Karpas-422 (cell line): ENCODE measurements at regions not wholly inside any gene's neighbourhood (a gene's known extent, or its start where the extent isn't known, plus 50 kb on each side); places are given as distances from the start of the nearest gene placed in this dataset.

Experiments
- DNase-seq: peaks from one replicate; pipeline ENCODE4 v3.0.0-alpha.2; 2015
- H2AFZ ChIP-seq: fragments of 200-600 bp; sonication (generic); 2 replicates; pipeline ENCODE4 v1.6.1; 2014; ENCODE audit warnings: antibody characterized with exemption, low read length, mixed read lengths
- H3K27ac ChIP-seq: fragments of 200-600 bp; sonication (generic); 2 replicates; pipeline ENCODE4 v1.5.1; 2014; ENCODE audit warnings: mild to moderate bottlenecking, low read length, moderate library complexity
- H3K27me3 ChIP-seq: fragments of 200-600 bp; sonication (generic); 2 replicates; pipeline ENCODE4 v1.6.1; 2014; ENCODE audit warnings: low read length, mixed read lengths
- H3K36me3 ChIP-seq: fragments of 200-600 bp; sonication (generic); 2 replicates; pipeline ENCODE4 v1.6.1; 2014; ENCODE audit warnings: low read length, mixed read lengths; ENCODE audit not compliant: insufficient read depth
- H3K4me1 ChIP-seq: fragments of 200-600 bp; sonication (generic); 2 replicates; pipeline ENCODE4 v1.6.1; 2014; ENCODE audit warnings: mild to moderate bottlenecking, low read length, mixed read lengths
- H3K4me2 ChIP-seq: fragments of 200-600 bp; sonication (generic); 2 replicates; pipeline ENCODE4 v1.6.1; 2014; ENCODE audit warnings: low read length, low read depth, mild to moderate bottlenecking; ENCODE audit not compliant: poor library complexity, severe bottlenecking
- H3K4me3 ChIP-seq: fragments of 200-600 bp; sonication (generic); 2 replicates; pipeline ENCODE4 v1.5.1; 2014; ENCODE audit warnings: mild to moderate bottlenecking, antibody characterized with exemption, low read length, mixed read lengths
- H3K79me2 ChIP-seq: fragments of 200-600 bp; sonication (generic); 2 replicates; pipeline ENCODE4 v1.6.1; 2014; ENCODE audit warnings: mild to moderate bottlenecking, low read length, mixed read lengths
- H3K9ac ChIP-seq: fragments of 200-600 bp; sonication (generic); 2 replicates; pipeline ENCODE4 v1.6.0; 2014; ENCODE audit warnings: low read length
- H3K9me2 ChIP-seq: fragments of 200-600 bp; sonication (generic), shearing (Covaris generic); replicated peaks from 2 replicates; pipeline ENCODE4 v1.6.0; 2014; ENCODE audit warnings: mild to moderate bottlenecking, low read length, moderate library complexity; ENCODE audit not compliant: insufficient read depth
- H3K9me3 ChIP-seq: fragments of 300-700, 200-600 bp; sonication (generic); 2 replicates; pipeline ENCODE4 v1.6.1; 2014; ENCODE audit warnings: low read length, mixed read lengths
- H4K20me1 ChIP-seq: fragments of 200-600 bp; sonication (generic); 2 replicates; pipeline ENCODE4 v1.6.1; 2014; ENCODE audit warnings: mild to moderate bottlenecking, antibody characterized with exemption, low read length, low read depth; ENCODE audit not compliant: insufficient read depth

GRCh38 chr3:153578046-153578445 is 416.0 kb downstream of the RAP2B start:
- no peak overlapping the region for H3K27ac ChIP-seq
- H3K4me2 ChIP-seq: no peak overlapping the region
- H3K27me3 ChIP-seq: no peaks in the 10 kb centered on the region
- H3K9me2 ChIP-seq: no peaks in the 10 kb centered on the region
- no peak overlapping the region for H3K4me3 ChIP-seq
- H3K4me1 ChIP-seq: no peaks in the 10 kb centered on the region
- no peaks in the 10 kb centered on the region for H3K79me2 ChIP-seq
- no peak for DNase-seq
- H3K9ac ChIP-seq: no peak overlapping the region
- H4K20me1 ChIP-seq: no peaks in the 10 kb centered on the region
- no peaks in the 10 kb centered on the region for H3K36me3 ChIP-seq
- no peak overlapping the region for H2AFZ ChIP-seq
- H3K9me3 ChIP-seq: peaks cover 13% of the 10 kb centered on the region

- no peak for DNase-seq
- Histone ChIP-seq H3K27me3 (no peaks in the 10 kb centered on the region), H3K27ac (no peak overlapping the region), H2AFZ (no peak overlapping the region), H4K20me1 (no peaks in the 10 kb centered on the region), H3K4me2 (no peak overlapping the region), H3K79me2 (no peaks in the 10 kb centered on the region), H3K4me3 (no peak overlapping the region), H3K4me1 (no peaks in the 10 kb centered on the region), H3K9ac (no peak overlapping the region), H3K36me3 (no peaks in the 10 kb centered on the region), H3K9me3 (peaks cover 8% of the 10 kb centered on the region; the same call in 1 of the 2 replicates), H3K9me2 (no peaks in the 10 kb centered on the region)
Measured at GRCh38 chr3:153590051-153590450, 428.0 kb downstream of the RAP2B start.

GRCh38 chr3:153591561-153592245 is 429.7 kb downstream of the RAP2B start:
- Histone ChIP-seq H3K27me3 (no peaks in the 10 kb centered on the region), H3K9me2 (no peaks in the 10 kb centered on the region), H3K36me3 (no peaks in the 10 kb centered on the region), H3K9me3 (peaks cover 8% of the 10 kb centered on the region; the same call in 1 of the 2 replicates), H4K20me1 (no peaks in the 10 kb centered on the region), H3K4me3 (no peak overlapping the region), H3K27ac (no peak overlapping the region), H3K4me2 (no peak overlapping the region), H2AFZ (no peak overlapping the region), H3K9ac (no peak overlapping the region), H3K79me2 (no peaks in the 10 kb centered on the region), H3K4me1 (no peaks in the 10 kb centered on the region)
- no peak for DNase-seq

GRCh38 chr3:153595186-153595815 is 433.3 kb downstream of the RAP2B start:
- no peaks in the 10 kb centered on the region for H3K79me2 ChIP-seq
- H3K4me3 ChIP-seq: no peak overlapping the region
- H2AFZ ChIP-seq: no peak overlapping the region
- H3K27ac ChIP-seq: no peak overlapping the region
- H3K9me2 ChIP-seq: no peaks in the 10 kb centered on the region
- no peaks in the 10 kb centered on the region for H3K27me3 ChIP-seq
- peaks cover 4% of the 10 kb centered on the region for H3K9me3 ChIP-seq
- no peaks in the 10 kb centered on the region for H4K20me1 ChIP-seq
- H3K4me2 ChIP-seq: no peak overlapping the region
- no peaks in the 10 kb centered on the region for H3K4me1 ChIP-seq
- H3K9ac ChIP-seq: no peak overlapping the region
- no peak for DNase-seq
- no peaks in the 10 kb centered on the region for H3K36me3 ChIP-seq

DNA sequence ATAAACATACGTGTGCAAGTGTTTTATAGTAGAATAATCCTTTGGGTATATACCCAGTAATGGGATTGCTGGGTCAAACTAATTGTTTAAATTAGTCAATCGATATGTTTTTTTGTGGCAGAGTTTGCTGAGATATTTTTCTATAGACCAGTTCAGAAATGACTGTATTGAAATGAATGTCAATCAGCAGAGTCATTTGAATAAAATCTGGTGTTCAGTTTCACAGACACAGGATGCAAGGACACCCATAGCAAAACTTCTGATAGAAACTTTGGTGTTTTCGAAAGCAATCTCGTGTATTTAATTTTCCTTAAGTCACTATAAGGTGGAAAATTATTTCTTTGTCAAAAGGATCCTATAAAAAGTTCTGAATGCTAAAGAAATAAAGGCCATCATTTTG is 434.4 kb downstream of the RAP2B start:
- Histone ChIP-seq H2AFZ (no peak overlapping the region), H3K9ac (no peak overlapping the region), H3K9me3 (peaks cover 3% of the 10 kb centered on the region), H3K4me2 (no peak overlapping the region), H3K4me3 (no peak overlapping the region), H3K36me3 (no peaks in the 10 kb centered on the region), H4K20me1 (no peaks in the 10 kb centered on the region), H3K27me3 (no peaks in the 10 kb centered on the region), H3K27ac (no peak overlapping the region), H3K9me2 (no peaks in the 10 kb centered on the region), H3K4me1 (no peaks in the 10 kb centered on the region), H3K79me2 (no peaks in the 10 kb centered on the region)
- DNase-seq: no peak

- Histone ChIP-seq H3K36me3 (no peaks in the 10 kb centered on the region), H3K79me2 (no peaks in the 10 kb centered on the region), H3K4me1 (no peaks in the 10 kb centered on the region), H2AFZ (no peak overlapping the region), H3K9ac (no peak overlapping the region), H3K4me3 (no peak overlapping the region), H3K4me2 (no peak overlapping the region), H3K9me3 (peaks cover 3% of the 10 kb centered on the region), H3K9me2 (no peaks in the 10 kb centered on the region), H4K20me1 (no peaks in the 10 kb centered on the region), H3K27me3 (no peaks in the 10 kb centered on the region), H3K27ac (no peak overlapping the region)
- DNase-seq: no peak
Measured at GRCh38 chr3:153599685-153600084, 437.7 kb downstream of the RAP2B start.

DNA sequence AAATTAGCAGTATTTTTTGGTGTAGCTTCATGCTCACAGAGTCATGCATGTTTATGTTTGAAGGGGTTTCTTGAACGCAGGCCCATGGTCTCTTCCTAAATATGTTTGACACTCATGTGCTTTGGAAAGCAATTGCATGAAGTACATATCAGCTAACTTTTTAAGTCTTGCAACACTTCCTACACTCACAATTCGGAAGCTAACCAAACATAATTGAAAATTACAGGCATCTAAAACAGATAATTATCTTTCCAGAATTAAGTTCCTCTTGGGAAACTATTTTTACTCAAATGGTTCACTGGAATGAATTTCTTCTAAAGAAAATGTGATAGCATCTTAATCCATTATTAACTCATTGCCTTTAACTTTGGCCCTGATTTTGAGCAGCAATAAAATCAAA is 438.9 kb downstream of the RAP2B start:
- H3K9ac ChIP-seq: no peak overlapping the region
- no peaks in the 10 kb centered on the region for H4K20me1 ChIP-seq
- no peaks in the 10 kb centered on the region for H3K9me2 ChIP-seq
- no peak for DNase-seq
- no peak overlapping the region for H3K4me3 ChIP-seq
- peaks cover 7% of the 10 kb centered on the region for H3K9me3 ChIP-seq
- H3K4me2 ChIP-seq: no peak overlapping the region
- H3K79me2 ChIP-seq: no peaks in the 10 kb centered on the region
- H3K27me3 ChIP-seq: no peaks in the 10 kb centered on the region
- H2AFZ ChIP-seq: no peak overlapping the region
- H3K36me3 ChIP-seq: no peaks in the 10 kb centered on the region
- no peaks in the 10 kb centered on the region for H3K4me1 ChIP-seq
- no peak overlapping the region for H3K27ac ChIP-seq

DNA sequence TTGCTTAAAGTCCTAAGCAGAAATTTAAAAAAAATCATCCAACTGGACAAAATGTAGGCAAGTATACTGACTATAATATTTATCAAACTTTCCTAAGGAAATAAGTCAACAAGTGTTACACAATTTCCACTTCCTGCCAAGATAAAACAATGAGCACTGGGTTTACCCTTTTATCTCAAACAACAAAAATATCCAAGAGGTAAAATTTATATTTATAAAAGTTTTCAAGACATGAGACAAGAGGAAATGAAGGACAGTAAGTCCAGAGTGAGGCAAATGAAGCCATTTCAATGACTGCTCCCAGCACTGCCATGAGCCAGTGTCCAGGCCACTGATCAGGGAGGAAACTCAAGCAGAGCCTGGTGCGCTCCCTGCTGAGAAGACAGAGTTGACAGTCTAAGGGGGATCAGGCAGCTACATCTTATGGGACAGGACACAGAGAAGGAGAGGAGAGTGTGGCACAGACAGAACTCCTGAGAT is 439.4 kb downstream of the RAP2B start:
- H3K27me3 ChIP-seq: no peaks in the 10 kb centered on the region
- no peaks in the 10 kb centered on the region for H3K79me2 ChIP-seq
- H3K4me2 ChIP-seq: no peak overlapping the region
- no peak overlapping the region for H2AFZ ChIP-seq
- no peaks in the 10 kb centered on the region for H3K4me1 ChIP-seq
- H3K4me3 ChIP-seq: no peak overlapping the region
- no peaks in the 10 kb centered on the region for H3K9me2 ChIP-seq
- no peaks in the 10 kb centered on the region for H3K36me3 ChIP-seq
- peaks cover 10% of the 10 kb centered on the region for H3K9me3 ChIP-seq
- H3K27ac ChIP-seq: no peak overlapping the region
- no peaks in the 10 kb centered on the region for H4K20me1 ChIP-seq
- no peak overlapping the region for H3K9ac ChIP-seq
- no peak for DNase-seq
